Endothelial cell of umbilical vein (primary cell): ENCODE measurements at regions not wholly inside any gene's neighbourhood (a gene's known extent, or its start where the extent isn't known, plus 50 kb on each side); places are given as distances from the start of the nearest gene placed in this dataset.

ENCODE experiments used
- BruUV-seq: library from RNA; stranded (reverse); fragments of 400-500 nt; replicated peaks from 2 replicates; lab custom pipeline; 2021; lab: Mats Ljungman, UMichigan
- CTCF ChIA-PET: fragments of 300-600, 350-600 bp; sonication (Branson Sonifier 250); formaldehyde crosslinking; loops from one replicate; lab custom pipeline; 2021; ENCODE audit warnings: antibody characterized with exemption, inconsistent platforms; lab: Charles Lee
- POLR2A ChIA-PET: fragments of 300-600, 350-600 bp; sonication (Branson Sonifier 250); formaldehyde crosslinking; loops from one replicate; lab custom pipeline; 2021; ENCODE audit warnings: antibody characterized with exemption, inconsistent platforms; lab: Charles Lee
- DNase-seq: peaks from one replicate; pipeline ENCODE4 v3.0.0-alpha.2; 2011; ENCODE audit warnings: low read depth, low spot score
- FAIRE-seq: peaks from 2 replicates; lab custom pipeline; 2011; peaks lifted over from hg19 to GRCh38; lab: Jason Lieb, UNC
- H2AFZ ChIP-seq: 2 replicates; pipeline ENCODE4 v1.6.0; 2012; ENCODE audit warnings: low read depth, low read length, control low read depth, inconsistent platforms
- H3K27ac ChIP-seq: 2 replicates; pipeline ENCODE4 v1.5.1; 2011; ENCODE audit warnings: low read depth, mild to moderate bottlenecking, control low read depth, low read length, moderate library complexity; ENCODE audit not compliant: insufficient read depth
- H3K27me3 ChIP-seq, 2 experiments: 2 replicates each; pipeline versions ENCODE4 v1.6.0 to v1.6.1; 2011; ENCODE audit warnings: low read length in 2 of 2, mixed read lengths in 1 of 2; ENCODE audit not compliant: control insufficient read depth in 2 of 2, insufficient read depth in 2 of 2
- H3K36me3 ChIP-seq, 2 experiments: 2 replicates in 1 of 2; 3 replicates in 1 of 2; pipeline ENCODE4 v1.5.1; 2011; ENCODE audit warnings: low read length in 2 of 2, mild to moderate bottlenecking in 1 of 2, moderate library complexity in 1 of 2; ENCODE audit not compliant: control insufficient read depth in 2 of 2, insufficient read depth in 2 of 2; ENCODE audit errors: extremely low read depth in 1 of 2
- H3K4me1 ChIP-seq: 3 replicates; pipeline ENCODE4 v1.5.1; 2011; ENCODE audit warnings: mild to moderate bottlenecking, low read length; ENCODE audit not compliant: control insufficient read depth, insufficient read depth; ENCODE audit errors: extremely low read depth
- H3K4me2 ChIP-seq: 2 replicates; pipeline ENCODE4 v1.6.1; 2011; ENCODE audit warnings: low read length, control low read depth, mixed read lengths; ENCODE audit not compliant: insufficient read depth
- H3K4me3 ChIP-seq, 3 experiments: fragments of 200-600 bp in 1 of 3; sonication (generic), shearing (Covaris generic) in 1 of 3; replicated peaks in 1 of 3; 2 replicates each; pipeline ENCODE4 v1.5.1; 2011 to 2016; ENCODE audit warnings: control low read depth in 3 of 3, low read length in 3 of 3, mild to moderate bottlenecking in 2 of 3, inconsistent platforms in 1 of 3, low read depth in 1 of 3, moderate library complexity in 1 of 3; ENCODE audit not compliant: insufficient read depth in 1 of 3
- H3K79me2 ChIP-seq: 2 replicates; pipeline ENCODE4 v1.6.0; 2012; ENCODE audit warnings: low read length, inconsistent platforms; ENCODE audit not compliant: control insufficient read depth, insufficient read depth
- H3K9ac ChIP-seq: replicated peaks from 2 replicates; pipeline ENCODE3; 2011; ENCODE audit warnings: low read length, control low read depth; ENCODE audit not compliant: insufficient read depth; ENCODE audit errors: extremely low read depth
- H3K9me1 ChIP-seq: replicated peaks from 3 replicates; pipeline ENCODE4 v1.6.0; 2011; ENCODE audit warnings: mild to moderate bottlenecking, low read length; ENCODE audit not compliant: control insufficient read depth, insufficient read depth; ENCODE audit errors: extremely low read depth
- H3K9me3 ChIP-seq: replicated peaks from 2 replicates; pipeline ENCODE4 v1.5.1; 2012; ENCODE audit warnings: low read length, inconsistent platforms; ENCODE audit not compliant: control insufficient read depth, insufficient read depth
- H4K20me1 ChIP-seq: replicated peaks from 2 replicates; pipeline ENCODE3; 2011; ENCODE audit warnings: mild to moderate bottlenecking, low read length; ENCODE audit not compliant: control insufficient read depth, insufficient read depth; ENCODE audit errors: extremely low read depth
- EZH2 ChIP-seq: IDR thresholded peaks from 2 replicates; pipeline ENCODE4 v1.6.1; 2012; ENCODE audit warnings: borderline replicate concordance, low read depth, mild to moderate bottlenecking, moderate library complexity, low read length, inconsistent platforms; ENCODE audit not compliant: severe bottlenecking
- FOS ChIP-seq: IDR thresholded peaks from 2 replicates; pipeline ENCODE4 v1.6.1; 2011; ENCODE audit warnings: mild to moderate bottlenecking, low read length, moderate library complexity, borderline replicate concordance; ENCODE audit not compliant: insufficient read depth
- GATA2 ChIP-seq: IDR thresholded peaks from 2 replicates; pipeline ENCODE4 v1.7.0; 2011; ENCODE audit warnings: low read depth, mild to moderate bottlenecking, moderate library complexity, mixed read lengths, low read length; ENCODE audit not compliant: insufficient read length, insufficient read depth
- JUN ChIP-seq: IDR thresholded peaks from 2 replicates; pipeline ENCODE4 v1.6.1; 2011; ENCODE audit warnings: borderline replicate concordance, low read depth; ENCODE audit not compliant: insufficient read length, insufficient read depth
- MYC ChIP-seq: IDR thresholded peaks from one replicate; pipeline ENCODE4 v1.6.1; 2011; ENCODE audit warnings: mild to moderate bottlenecking, low read depth, low read length
- POLR2A ChIP-seq: IDR thresholded peaks from 2 replicates; pipeline ENCODE4 v1.6.1; 2012; ENCODE audit warnings: low read depth, mild to moderate bottlenecking, control low read depth, low read length
- POLR2AphosphoS5 ChIP-seq: IDR thresholded peaks from 2 replicates; pipeline ENCODE4 v1.6.1; 2012; ENCODE audit warnings: low read depth, mild to moderate bottlenecking, control low read depth, low read length, moderate library complexity; ENCODE audit not compliant: insufficient read depth
- dilution Hi-C: fragments of 300-500 bp; cut with MboI; formaldehyde crosslinking; loops from one replicate; pipeline ENCODE4 v1.15.0; 2019; ENCODE audit warnings: low sequenced_read_pairs; ENCODE audit not compliant: extremely low pct_ligation_motif_present
- intact Hi-C: fragments of 100-400 bp; cut with micrococcal nuclease; formaldehyde crosslinking; loops from one replicate; pipeline ENCODE4 v1.10.0; 2022
- TF ChIP-seq, protein P1 (sequence below), 2 donors: IDR thresholded peaks; 1 replicate in 1 of 2; 2 replicates in 1 of 2; pipeline ENCODE4 v1.5.1; 2011; ENCODE audit warnings: low read length in 2 of 2, mild to moderate bottlenecking in 2 of 2, moderate library complexity in 2 of 2, control low read depth in 1 of 2, inconsistent platforms in 1 of 2, low read depth in 1 of 2; ENCODE audit not compliant: insufficient read depth in 1 of 2; ENCODE audit errors: extremely low read depth in 1 of 2
- TF ChIP-seq, protein P2 (sequence below): IDR thresholded peaks from 2 replicates; pipeline ENCODE4 v1.6.1; 2011; ENCODE audit not compliant: insufficient read depth, insufficient read length

DNA sequence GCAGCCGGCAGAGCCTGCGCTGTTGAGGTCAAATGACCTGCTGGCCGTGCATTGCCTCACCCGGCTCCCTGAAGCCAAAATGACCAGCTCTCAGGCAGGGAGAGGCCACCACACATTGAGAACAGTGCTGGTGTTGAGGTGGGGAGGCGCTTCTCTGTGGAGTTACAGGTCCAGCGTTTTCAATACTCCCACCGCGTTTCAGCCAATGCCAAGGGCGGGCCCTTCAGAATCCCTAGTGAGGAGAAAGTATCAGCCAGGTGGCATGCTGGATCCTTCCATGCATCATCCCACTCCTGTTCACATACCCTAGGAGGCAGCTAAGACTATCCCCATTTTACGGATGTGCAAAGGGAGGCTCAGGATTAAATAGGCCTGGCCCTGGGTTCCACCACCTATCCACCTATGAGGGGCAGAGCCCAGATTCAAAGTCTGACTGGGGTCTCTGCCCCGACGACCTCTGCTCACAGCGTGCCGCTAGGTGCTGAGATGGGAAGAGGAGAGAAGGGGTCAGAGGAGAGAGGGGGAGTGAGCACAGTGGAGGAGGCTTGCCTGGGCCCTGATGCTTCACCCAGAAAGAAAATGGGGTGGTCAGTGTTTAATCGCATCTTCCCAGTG lies 137.6 kb upstream of the ID2 start:
- Histone ChIP-seq H3K36me3 (no peaks in the 10 kb centered on the region), H3K4me3 (no peak overlapping the region), H2AFZ (no peak overlapping the region), H3K27ac (no peak overlapping the region), H3K79me2 (no peaks in the 10 kb centered on the region), H3K4me1 (no peaks in the 10 kb centered on the region), H3K9me1 (no peaks in the 10 kb centered on the region), H3K4me2 (no peak overlapping the region), H3K9me3 (no peaks in the 10 kb centered on the region), H3K27me3 (no peaks in the 10 kb centered on the region), H4K20me1 (no peaks in the 10 kb centered on the region), H3K9ac (no peak overlapping the region)
- TF ChIP-seq POLR2A (no peak), POLR2AphosphoS5 (no peak), MYC (no peak), EZH2 (no peak), GATA2 (no peak), FOS (no peak), JUN (no peak)
- TF ChIP-seq, protein P1, sequence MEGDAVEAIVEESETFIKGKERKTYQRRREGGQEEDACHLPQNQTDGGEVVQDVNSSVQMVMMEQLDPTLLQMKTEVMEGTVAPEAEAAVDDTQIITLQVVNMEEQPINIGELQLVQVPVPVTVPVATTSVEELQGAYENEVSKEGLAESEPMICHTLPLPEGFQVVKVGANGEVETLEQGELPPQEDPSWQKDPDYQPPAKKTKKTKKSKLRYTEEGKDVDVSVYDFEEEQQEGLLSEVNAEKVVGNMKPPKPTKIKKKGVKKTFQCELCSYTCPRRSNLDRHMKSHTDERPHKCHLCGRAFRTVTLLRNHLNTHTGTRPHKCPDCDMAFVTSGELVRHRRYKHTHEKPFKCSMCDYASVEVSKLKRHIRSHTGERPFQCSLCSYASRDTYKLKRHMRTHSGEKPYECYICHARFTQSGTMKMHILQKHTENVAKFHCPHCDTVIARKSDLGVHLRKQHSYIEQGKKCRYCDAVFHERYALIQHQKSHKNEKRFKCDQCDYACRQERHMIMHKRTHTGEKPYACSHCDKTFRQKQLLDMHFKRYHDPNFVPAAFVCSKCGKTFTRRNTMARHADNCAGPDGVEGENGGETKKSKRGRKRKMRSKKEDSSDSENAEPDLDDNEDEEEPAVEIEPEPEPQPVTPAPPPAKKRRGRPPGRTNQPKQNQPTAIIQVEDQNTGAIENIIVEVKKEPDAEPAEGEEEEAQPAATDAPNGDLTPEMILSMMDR (IDR thresholded peaks at IDR 0.05; ENCODE audit: extremely low read depth in 1 of 2, insufficient read depth in 1 of 2, low read depth in 1 of 2, low read length in 2 of 2), result no peak
- TF ChIP-seq, protein P2, sequence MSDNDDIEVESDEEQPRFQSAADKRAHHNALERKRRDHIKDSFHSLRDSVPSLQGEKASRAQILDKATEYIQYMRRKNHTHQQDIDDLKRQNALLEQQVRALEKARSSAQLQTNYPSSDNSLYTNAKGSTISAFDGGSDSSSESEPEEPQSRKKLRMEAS, result no peak
- dilution Hi-C loops, result no loop called here
- FAIRE-seq (no peak), DNase-seq (no peak)
- no TSS peak for BruUV-seq
- ChIA-PET CTCF (no interaction called here), POLR2A (no interaction called here)
- intact Hi-C loops, result no loop called here
